Inflammatory macrophage treated with lipopolysaccharide for 4 hours (primary cell): ENCODE measurements at regions not wholly inside any gene's neighbourhood (a gene's known extent, or its start where the extent isn't known, plus 50 kb on each side); places are given as distances from the start of the nearest gene placed in this dataset.
"Not testable (repeated sequence)": the region's sequence is repeated elsewhere in the genome, so short reads cannot be mapped to it uniquely, and the experiment has no call there.

Experiments
- DNase-seq: peaks from one replicate; pipeline ENCODE4 v3.0.0-alpha.2; 2020

DNA sequence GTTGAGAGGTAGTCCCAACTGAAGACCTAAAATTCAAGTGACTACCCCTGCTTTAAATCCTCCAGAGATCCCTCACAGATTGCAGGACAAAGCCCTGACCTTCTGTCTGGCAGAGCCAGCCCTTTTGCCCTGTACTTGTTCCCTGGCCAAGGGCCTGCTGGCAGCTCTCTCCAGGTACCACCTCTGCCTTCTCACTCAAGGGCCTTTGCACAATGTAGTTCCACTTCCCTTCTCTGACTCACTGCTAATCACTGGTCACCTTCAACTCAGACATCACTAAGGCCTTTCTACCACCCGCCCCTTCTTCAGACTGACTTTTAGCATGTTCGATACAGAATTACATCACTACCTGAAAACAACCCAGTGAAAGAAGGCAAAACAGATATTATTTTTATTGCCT lies 411.0 kb downstream of the TMEM182 start:
- no peak for DNase-seq

DNA sequence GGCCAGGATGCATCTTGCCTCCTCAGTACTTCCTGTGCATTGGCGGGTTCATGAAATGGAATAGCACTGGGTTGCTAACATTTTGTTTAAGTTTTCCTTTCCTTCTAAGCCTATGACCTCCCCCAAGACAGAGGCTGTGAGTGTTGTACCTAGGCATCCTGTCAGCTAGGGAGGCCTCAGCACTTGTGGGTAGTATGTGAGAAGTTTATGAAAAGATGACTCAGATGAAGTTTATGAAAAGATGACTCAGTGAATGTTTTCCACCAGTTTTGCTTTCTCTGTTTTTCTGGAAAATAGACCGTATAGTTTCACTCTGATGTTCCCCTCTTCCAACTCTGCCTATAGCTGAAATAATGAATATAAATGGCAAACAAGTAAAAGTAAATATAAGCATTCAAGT lies 412.9 kb downstream of the TMEM182 start:
- DNase-seq = no peak

- no peak for DNase-seq
Observed at GRCh38 chr2:103176294-103176915, 414.6 kb downstream of the TMEM182 start.

GRCh38 chr2:103179798-103180197 lies 418.0 kb downstream of the TMEM182 start:
- no peak for DNase-seq

DNA sequence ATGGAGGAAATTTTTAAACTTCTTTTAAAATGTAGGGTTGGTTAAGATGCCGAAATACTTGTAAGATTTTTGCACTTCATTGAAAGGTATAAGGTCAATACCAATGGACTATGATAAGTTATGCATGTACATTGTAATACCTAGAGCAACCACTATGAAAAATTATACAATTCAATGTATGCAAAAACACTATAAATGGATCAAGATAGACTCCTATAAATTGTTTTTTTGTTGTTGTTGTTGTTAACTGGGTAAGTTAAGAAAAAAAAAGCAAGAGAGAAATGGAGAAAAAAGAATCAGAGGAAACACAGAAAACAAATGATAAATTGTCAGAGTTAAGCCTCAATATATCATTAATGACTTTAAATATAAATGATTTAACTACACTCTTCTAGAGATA lies 421.2 kb downstream of the TMEM182 start:
- no peak for DNase-seq

GRCh38 chr2:103196802-103197201 lies 435.0 kb downstream of the TMEM182 start:
- no peak for DNase-seq

DNA sequence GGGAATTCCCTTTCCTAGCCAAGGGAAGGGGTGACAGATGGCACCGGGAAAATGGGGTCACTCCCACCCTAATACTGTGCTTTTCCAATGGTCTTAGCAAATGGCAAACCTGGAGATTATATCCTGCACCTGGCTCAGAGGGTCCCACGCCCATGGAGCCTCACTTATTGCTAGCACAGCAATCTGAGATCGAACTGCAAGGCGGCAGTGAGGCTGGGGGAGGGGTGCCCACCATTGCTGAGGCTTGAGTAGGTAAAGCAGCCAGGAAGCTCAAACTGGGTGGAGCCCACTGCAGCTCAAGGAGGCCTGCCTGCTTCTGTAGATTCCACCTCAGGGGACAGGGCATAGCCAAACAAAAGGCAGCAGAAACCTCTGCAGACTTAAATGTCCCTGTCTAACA lies 438.9 kb downstream of the TMEM182 start:
- DNase-seq = not testable (repeated sequence)

GRCh38 chr2:103208916-103209315 lies 447.1 kb downstream of the TMEM182 start:
- DNase-seq = no peak

DNA sequence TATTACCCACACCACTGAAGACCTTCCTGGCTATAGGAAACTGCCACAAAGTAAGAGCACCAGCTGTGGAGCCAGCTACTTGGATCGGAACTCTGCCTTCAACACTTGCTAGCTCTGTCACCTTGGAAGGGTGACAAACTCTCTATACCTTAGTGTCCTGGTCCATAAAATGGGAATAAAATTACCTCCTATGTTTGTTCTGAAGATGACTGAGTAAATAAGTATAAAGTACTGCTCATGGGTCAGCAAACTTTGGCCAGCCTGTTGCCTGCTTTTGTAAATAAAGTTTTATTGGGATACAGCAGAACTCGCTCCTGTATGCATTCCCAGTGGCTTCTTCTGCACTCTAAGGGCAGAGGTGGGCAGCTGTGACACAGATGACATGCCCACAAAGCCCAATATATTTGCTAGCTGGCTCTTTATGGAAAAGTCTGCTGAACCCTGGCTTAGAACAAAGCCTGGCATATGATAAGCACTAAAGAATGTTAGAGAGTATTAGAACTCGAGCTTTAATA lies 451.3 kb downstream of the TMEM182 start:
- DNase-seq = no peak

DNA sequence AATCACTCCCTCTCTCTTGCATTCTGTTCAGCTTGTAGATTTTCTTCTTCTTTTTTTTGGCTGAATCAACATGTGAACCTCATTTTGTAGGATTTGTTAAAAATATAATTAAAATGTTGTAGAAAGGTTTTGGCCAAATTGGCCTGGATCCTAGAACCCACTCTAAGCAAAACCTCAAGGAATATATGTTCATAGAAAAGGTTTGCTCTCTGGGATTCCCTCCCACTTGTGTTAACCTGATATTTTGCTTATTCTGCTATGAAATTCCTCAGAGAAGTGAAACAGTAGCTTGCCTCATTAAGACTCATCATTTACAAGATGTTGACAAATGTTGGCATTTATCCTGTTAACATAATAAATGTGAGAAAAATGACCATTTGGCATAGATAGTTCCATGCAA lies 456.7 kb downstream of the TMEM182 start:
- DNase-seq = no peak

- no peak for DNase-seq
Observed at GRCh38 chr2:103219398-103219797, 457.6 kb downstream of the TMEM182 start.

DNA sequence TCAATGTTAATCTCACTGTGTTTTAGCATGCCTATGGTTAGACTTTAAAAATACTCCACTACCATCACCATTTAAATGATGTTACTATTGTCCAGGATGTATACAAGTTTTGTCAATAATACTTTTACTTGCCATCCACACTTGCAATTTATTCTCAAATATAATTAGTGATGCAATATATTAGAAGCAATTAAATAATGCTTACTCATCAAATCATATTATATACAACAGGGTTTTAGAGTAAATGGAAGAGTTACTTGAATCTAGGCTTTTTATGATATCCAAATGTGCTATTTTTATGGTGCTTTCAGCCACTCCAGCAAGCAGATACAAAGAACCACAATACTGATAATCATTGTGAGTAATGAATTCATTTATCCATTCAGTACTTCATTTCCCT lies 461.1 kb downstream of the TMEM182 start:
- no peak for DNase-seq

DNA sequence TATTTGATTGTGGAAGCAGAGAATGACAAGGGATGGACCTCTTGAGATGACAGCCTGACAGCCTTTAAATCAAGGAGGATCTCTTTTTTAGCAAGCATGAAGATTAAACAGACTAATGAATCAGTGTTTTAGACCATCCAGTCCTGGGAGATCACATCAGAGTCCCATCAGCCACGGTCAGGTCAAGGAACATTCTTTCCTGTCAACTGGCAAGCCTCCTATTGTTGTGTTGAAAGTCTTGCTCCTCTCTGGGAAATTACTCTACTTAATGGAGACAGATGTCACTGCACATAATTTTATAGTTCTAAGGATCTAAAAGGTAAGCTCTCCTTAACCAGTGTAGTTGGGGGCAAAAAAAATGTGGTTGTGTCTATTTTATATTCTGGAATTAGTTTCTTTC lies 469.0 kb downstream of the TMEM182 start:
- no peak for DNase-seq

GRCh38 chr2:103232865-103233264 lies 471.0 kb downstream of the TMEM182 start:
- DNase-seq = no peak

- no peak for DNase-seq
Observed at GRCh38 chr2:103233691-103234090, 471.9 kb downstream of the TMEM182 start.

- no peak for DNase-seq
Observed at GRCh38 chr2:103235283-103235682, 473.5 kb downstream of the TMEM182 start.

GRCh38 chr2:103249462-103249861 lies 487.6 kb downstream of the TMEM182 start:
- no peak for DNase-seq

DNA sequence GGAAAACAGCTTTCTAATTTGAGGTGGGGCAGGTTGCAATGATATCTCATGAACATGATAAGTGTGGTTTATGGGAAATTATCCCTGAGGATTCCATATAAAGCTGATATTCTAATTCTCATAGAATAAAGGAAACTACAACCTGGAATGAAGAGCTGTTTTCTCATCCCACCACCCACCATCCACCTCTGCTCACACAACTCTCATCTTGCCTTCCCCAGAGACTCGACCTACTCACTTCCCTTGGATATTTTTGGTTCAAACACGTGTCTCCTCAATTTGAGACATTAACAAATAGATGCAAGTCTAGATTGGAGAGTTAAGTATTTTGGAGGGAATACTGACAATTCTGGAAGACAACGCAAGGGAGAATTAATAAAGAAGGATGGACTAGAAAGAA lies 490.9 kb downstream of the TMEM182 start:
- DNase-seq = no peak

GRCh38 chr2:103254611-103255010 lies 492.8 kb downstream of the TMEM182 start:
- DNase-seq = no peak

GRCh38 chr2:103264058-103264768 lies 502.4 kb downstream of the TMEM182 start:
- no peak for DNase-seq

DNA sequence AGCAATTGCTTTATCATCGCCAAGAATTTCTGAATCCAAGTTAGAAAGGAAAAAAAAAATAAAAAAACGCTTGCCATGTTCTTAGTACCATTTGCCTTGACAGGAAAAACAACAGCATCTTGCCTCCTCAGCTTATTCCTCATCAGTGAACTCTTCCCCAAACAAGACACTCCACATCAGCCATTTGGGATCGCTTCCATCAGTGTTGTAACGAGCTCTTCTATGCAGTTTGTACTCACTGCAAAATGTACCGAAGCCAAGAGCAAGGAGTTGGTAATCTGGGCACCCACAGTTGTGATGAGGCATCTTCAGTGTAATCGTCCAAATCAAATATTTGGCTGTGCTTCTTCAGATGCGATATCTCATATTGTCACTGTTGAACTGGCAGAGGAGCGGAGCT lies 503.7 kb downstream of the TMEM182 start:
- no peak for DNase-seq

DNA sequence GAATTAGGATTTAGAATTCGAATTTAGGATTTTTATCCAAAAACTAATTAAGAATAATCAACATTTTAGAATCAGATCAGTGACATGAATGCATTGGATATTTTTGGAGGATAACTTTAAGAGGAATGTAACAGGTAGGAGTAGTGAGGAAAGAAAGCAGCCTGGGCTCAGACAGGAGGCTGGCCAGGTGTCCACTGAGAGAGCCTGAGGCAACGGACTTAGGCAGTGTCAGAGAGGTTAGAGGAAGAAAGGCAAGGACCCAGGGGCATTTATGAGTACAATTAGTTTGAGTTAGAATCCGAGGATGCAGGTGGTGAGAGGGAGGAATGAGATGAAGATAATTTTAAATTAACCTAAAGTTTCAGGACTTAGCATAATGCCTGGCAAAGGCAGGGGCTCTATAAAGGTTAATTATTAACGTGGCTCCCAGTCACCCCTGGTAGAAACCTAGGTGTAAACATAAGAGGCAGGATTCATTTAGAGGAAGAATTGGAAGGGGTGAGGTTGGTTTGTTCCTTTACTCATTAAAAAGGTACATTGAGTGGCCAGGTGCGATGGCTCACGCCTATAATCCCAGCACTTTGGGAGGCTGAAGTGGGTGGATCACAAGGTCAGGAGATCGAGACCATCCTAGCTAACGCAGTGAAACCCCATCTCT lies 507.1 kb downstream of the TMEM182 start:
- DNase-seq = no peak

GRCh38 chr2:103276869-103277268 lies 515.0 kb downstream of the TMEM182 start:
- DNase-seq = no peak

DNA sequence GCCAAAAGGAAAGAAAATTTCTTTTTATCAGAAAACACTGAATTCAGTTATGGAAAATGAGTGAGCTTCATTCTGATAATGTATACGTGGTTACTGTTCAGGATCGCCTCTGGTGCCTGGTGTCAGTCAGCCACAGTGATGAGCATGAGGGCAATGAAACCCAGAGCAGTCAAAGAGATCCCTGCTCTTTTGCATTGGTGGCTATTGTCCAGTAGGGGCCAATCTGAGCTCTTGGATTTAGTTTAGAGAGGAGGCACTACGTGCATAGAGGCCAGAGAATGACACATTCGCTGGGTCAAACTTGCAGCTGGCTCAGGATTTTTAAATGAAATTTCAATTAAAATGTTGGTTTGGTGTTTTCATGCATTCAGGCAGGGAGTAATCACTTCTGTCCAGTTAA lies 522.9 kb downstream of the TMEM182 start:
- no peak for DNase-seq
